ENCODE measurements at regions not wholly inside any gene's neighbourhood (a gene's known extent, or its start where the extent isn't known, plus 50 kb on each side); places are given as distances from the start of the nearest gene placed in this dataset.

GRCh38 chr13:109500146-109500773 lies 286.1 kb downstream of the IRS2 start:
- no peaks in the 10 kb centered on the region for H3K36me3 ChIP-seq (replicated peaks in 1 of 2; ENCODE audit: control insufficient read depth in 2 of 2, insufficient read depth in 2 of 2, low read length in 2 of 2)

GRCh38 chr13:109497917-109498316 lies 288.5 kb downstream of the IRS2 start:
- H2AFZ ChIP-seq (ENCODE audit: low read length), result peak overlapping the region; percentile 74
- no peaks in the 10 kb centered on the region for H3K9me3 ChIP-seq (replicated peaks in 1 of 2; ENCODE audit: control insufficient read depth in 2 of 2, insufficient read depth in 1 of 2, low read depth in 1 of 2, low read length in 2 of 2)
- H3K27ac ChIP-seq (replicated peaks; ENCODE audit: low read length), result no peak overlapping the region
- no peak overlapping the region for H2BK12ac ChIP-seq (ENCODE audit: low read length)
- no peaks in the 10 kb centered on the region for H3K27me3 ChIP-seq (ENCODE audit: control insufficient read depth in 3 of 3, insufficient read depth in 3 of 3, low read depth in 1 of 3, low read length in 3 of 3)
- H2BK120ac ChIP-seq (ENCODE audit: low read depth, low read length), result no peak overlapping the region
- no CpG with 5 or more reads among the region's 10 CpGs for WGBS, 2 donors (ENCODE audit: extremely low coverage in 2 of 2, insufficient read length in 2 of 2, insufficient replicate concordance in 1 of 2)
- H3K9ac ChIP-seq (ENCODE audit: low read depth, low read length, poor library complexity), result no peak overlapping the region
- H3K4me2 ChIP-seq (ENCODE audit: insufficient read depth, low read length, poor library complexity, severe bottlenecking), result no peak overlapping the region
- H4K8ac ChIP-seq (ENCODE audit: low read depth, low read length), result no peak overlapping the region
- no peak overlapping the region for H3K4ac ChIP-seq (ENCODE audit: low read length)
- no peak overlapping the region for H3K23ac ChIP-seq (ENCODE audit: low read depth, low read length, poor library complexity)
- no peak overlapping the region for H2BK15ac ChIP-seq (ENCODE audit: low read length)
- no peak overlapping the region for H4K91ac ChIP-seq (ENCODE audit: low read depth, low read length, poor library complexity)
- H3K18ac ChIP-seq (ENCODE audit: low read length), result no peak overlapping the region
- no peaks in the 10 kb centered on the region for H3K36me3 ChIP-seq (replicated peaks in 1 of 2; ENCODE audit: control insufficient read depth in 2 of 2, insufficient read depth in 2 of 2, low read length in 2 of 2)
- no peak overlapping the region for H3K4me3 ChIP-seq (ENCODE audit: low read length in 2 of 2)
- H2BK5ac ChIP-seq (ENCODE audit: low read length), result no peak overlapping the region
- no peaks in the 10 kb centered on the region for H3K79me1 ChIP-seq (ENCODE audit: low read depth, low read length)
- H3K4me1 ChIP-seq (ENCODE audit: control insufficient read depth in 2 of 2, insufficient read depth in 1 of 2, low read depth in 1 of 2, low read length in 2 of 2), result peaks cover 1 to 4% of the 10 kb centered on the region in 2 donors
- no peak overlapping the region for H2AK5ac ChIP-seq (ENCODE audit: low read depth, low read length)
- H3K14ac ChIP-seq (ENCODE audit: low read length), result no peak overlapping the region
- no peak for DNase-seq (ENCODE audit: low spot score)

More at GRCh38 chr13:109500146-109500773, 286.1 kb downstream of the IRS2 start:
- Histone ChIP-seq H3K9ac (ENCODE audit: low read depth, low read length, poor library complexity) (peak overlapping the region; percentile 5), H3K27me3 (ENCODE audit: control insufficient read depth in 3 of 3, insufficient read depth in 3 of 3, low read depth in 1 of 3, low read length in 3 of 3) (no peaks in the 10 kb centered on the region), H3K9me3 (replicated peaks in 1 of 2; ENCODE audit: control insufficient read depth in 2 of 2, insufficient read depth in 1 of 2, low read depth in 1 of 2, low read length in 2 of 2) (no peaks in the 10 kb centered on the region), H4K91ac (ENCODE audit: low read depth, low read length, poor library complexity) (no peak overlapping the region), H2BK15ac (ENCODE audit: low read length) (no peak overlapping the region), H2BK5ac (ENCODE audit: low read length) (no peak overlapping the region), H2AK5ac (ENCODE audit: low read depth, low read length) (no peak overlapping the region), H3K4me1 (ENCODE audit: control insufficient read depth in 2 of 2, insufficient read depth in 1 of 2, low read depth in 1 of 2, low read length in 2 of 2) (peaks cover 1 to 4% of the 10 kb centered on the region in 2 donors), H2BK12ac (ENCODE audit: low read length) (no peak overlapping the region), H3K4ac (ENCODE audit: low read length) (no peak overlapping the region), H2BK120ac (ENCODE audit: low read depth, low read length) (no peak overlapping the region), H3K4me2 (ENCODE audit: insufficient read depth, low read length, poor library complexity, severe bottlenecking) (no peak overlapping the region), H3K79me1 (ENCODE audit: low read depth, low read length) (no peaks in the 10 kb centered on the region), H3K14ac (ENCODE audit: low read length) (no peak overlapping the region), H2AFZ (ENCODE audit: low read length) (peak overlapping the region; percentile 74), H3K27ac (replicated peaks; ENCODE audit: low read length) (no peak overlapping the region), H3K4me3 (ENCODE audit: low read length in 2 of 2) (no peak overlapping the region), H3K18ac (ENCODE audit: low read length) (peak overlapping the region; percentile 0), H4K8ac (ENCODE audit: low read depth, low read length) (no peak overlapping the region), H3K23ac (ENCODE audit: low read depth, low read length, poor library complexity) (no peak overlapping the region)
- WGBS, 2 donors (ENCODE audit: extremely low coverage in 2 of 2, insufficient read length in 2 of 2, insufficient replicate concordance in 1 of 2), result no CpG with 5 or more reads among the region's 6 CpGs
- peak; percentile 15 for DNase-seq (ENCODE audit: low spot score)

- H4K91ac ChIP-seq (ENCODE audit: low read depth, low read length, poor library complexity), result no peak overlapping the region
- no peak overlapping the region for H2BK5ac ChIP-seq (ENCODE audit: low read length)
- no peak overlapping the region for H3K23ac ChIP-seq (ENCODE audit: low read depth, low read length, poor library complexity)
- H3K4me3 ChIP-seq (ENCODE audit: low read length in 2 of 2), result no peak overlapping the region
- H3K79me1 ChIP-seq (ENCODE audit: low read depth, low read length), result no peaks in the 10 kb centered on the region
- WGBS, 2 donors (ENCODE audit: extremely low coverage in 2 of 2, insufficient read length in 2 of 2, insufficient replicate concordance in 1 of 2), result no CpG with 5 or more reads among the region's 7 CpGs
- H3K9me3 ChIP-seq (replicated peaks in 1 of 2; ENCODE audit: control insufficient read depth in 2 of 2, insufficient read depth in 1 of 2, low read depth in 1 of 2, low read length in 2 of 2), result no peaks in the 10 kb centered on the region
- H3K14ac ChIP-seq (ENCODE audit: low read length), result no peak overlapping the region
- no peak overlapping the region for H4K8ac ChIP-seq (ENCODE audit: low read depth, low read length)
- DNase-seq (ENCODE audit: low spot score), result no peak
- H2BK15ac ChIP-seq (ENCODE audit: low read length), result no peak overlapping the region
- peaks cover 1 to 4% of the 10 kb centered on the region in 2 donors for H3K4me1 ChIP-seq (ENCODE audit: control insufficient read depth in 2 of 2, insufficient read depth in 1 of 2, low read depth in 1 of 2, low read length in 2 of 2)
- no peak overlapping the region for H2AK5ac ChIP-seq (ENCODE audit: low read depth, low read length)
- no peak overlapping the region for H2BK12ac ChIP-seq (ENCODE audit: low read length)
- no peak overlapping the region for H3K27ac ChIP-seq (replicated peaks; ENCODE audit: low read length)
- no peak overlapping the region for H3K9ac ChIP-seq (ENCODE audit: low read depth, low read length, poor library complexity)
- H3K27me3 ChIP-seq (ENCODE audit: control insufficient read depth in 3 of 3, insufficient read depth in 3 of 3, low read depth in 1 of 3, low read length in 3 of 3), result no peaks in the 10 kb centered on the region
- H3K36me3 ChIP-seq (replicated peaks in 1 of 2; ENCODE audit: control insufficient read depth in 2 of 2, insufficient read depth in 2 of 2, low read length in 2 of 2), result no peaks in the 10 kb centered on the region
- no peak overlapping the region for H3K4ac ChIP-seq (ENCODE audit: low read length)
- no peak overlapping the region for H3K4me2 ChIP-seq (ENCODE audit: insufficient read depth, low read length, poor library complexity, severe bottlenecking)
- H2BK120ac ChIP-seq (ENCODE audit: low read depth, low read length), result no peak overlapping the region
- H2AFZ ChIP-seq (ENCODE audit: low read length), result no peak overlapping the region
- H3K18ac ChIP-seq (ENCODE audit: low read length), result no peak overlapping the region
Measured at GRCh38 chr13:109496216-109496615, 290.2 kb downstream of the IRS2 start.

- no peak overlapping the region for H3K4me2 ChIP-seq (ENCODE audit: insufficient read depth, low read length, poor library complexity, severe bottlenecking)
Measured at GRCh38 chr13:109494925-109495369, 291.4 kb downstream of the IRS2 start.

More at GRCh38 chr13:109494925-109495369, 291.4 kb downstream of the IRS2 start:
- H3K9ac ChIP-seq (ENCODE audit: low read depth, low read length, poor library complexity), result no peak overlapping the region
- H2BK12ac ChIP-seq (ENCODE audit: low read length), result no peak overlapping the region
- WGBS, 2 donors (ENCODE audit: extremely low coverage in 2 of 2, insufficient read length in 2 of 2, insufficient replicate concordance in 1 of 2), result no CpG with 5 or more reads among the region's 9 CpGs
- no peak overlapping the region for H2BK15ac ChIP-seq (ENCODE audit: low read length)
- no peaks in the 10 kb centered on the region for H3K9me3 ChIP-seq (replicated peaks in 1 of 2; ENCODE audit: control insufficient read depth in 2 of 2, insufficient read depth in 1 of 2, low read depth in 1 of 2, low read length in 2 of 2)
- no peak overlapping the region for H2BK120ac ChIP-seq (ENCODE audit: low read depth, low read length)
- no peak overlapping the region for H3K23ac ChIP-seq (ENCODE audit: low read depth, low read length, poor library complexity)
- no peak for DNase-seq (ENCODE audit: low spot score)
- peaks cover 0 to under 1% of the 10 kb centered on the region in 2 donors for H3K4me1 ChIP-seq (ENCODE audit: control insufficient read depth in 2 of 2, insufficient read depth in 1 of 2, low read depth in 1 of 2, low read length in 2 of 2)
- no peak overlapping the region for H3K18ac ChIP-seq (ENCODE audit: low read length)
- no peaks in the 10 kb centered on the region for H3K36me3 ChIP-seq (replicated peaks in 1 of 2; ENCODE audit: control insufficient read depth in 2 of 2, insufficient read depth in 2 of 2, low read length in 2 of 2)
- H2AK5ac ChIP-seq (ENCODE audit: low read depth, low read length), result no peak overlapping the region
- H4K91ac ChIP-seq (ENCODE audit: low read depth, low read length, poor library complexity), result no peak overlapping the region
- H3K27ac ChIP-seq (replicated peaks; ENCODE audit: low read length), result no peak overlapping the region
- H2BK5ac ChIP-seq (ENCODE audit: low read length), result no peak overlapping the region
- peak overlapping the region; percentile 43 for H2AFZ ChIP-seq (ENCODE audit: low read length)
- no peak overlapping the region for H3K14ac ChIP-seq (ENCODE audit: low read length)
- no peak overlapping the region for H3K4ac ChIP-seq (ENCODE audit: low read length)
- H3K4me3 ChIP-seq (ENCODE audit: low read length in 2 of 2), result no peak overlapping the region
- no peaks in the 10 kb centered on the region for H3K79me1 ChIP-seq (ENCODE audit: low read depth, low read length)
- H4K8ac ChIP-seq (ENCODE audit: low read depth, low read length), result no peak overlapping the region
- no peaks in the 10 kb centered on the region for H3K27me3 ChIP-seq (ENCODE audit: control insufficient read depth in 3 of 3, insufficient read depth in 3 of 3, low read depth in 1 of 3, low read length in 3 of 3)

All from neuronal stem cell (in vitro differentiated cells).